Karpas-422 (cell line): ENCODE measurements at regions not wholly inside any gene's neighbourhood (a gene's known extent, or its start where the extent isn't known, plus 50 kb on each side); places are given as distances from the start of the nearest gene placed in this dataset.
A peak's percentile ranks its signal among the peaks of the same experiment; 100 is the strongest.

Experiments
- DNase-seq: peaks from one replicate; pipeline ENCODE4 v3.0.0-alpha.2; 2015
- H2AFZ ChIP-seq: fragments of 200-600 bp; sonication (generic); 2 replicates; pipeline ENCODE4 v1.6.1; 2014; ENCODE audit warnings: antibody characterized with exemption, low read length, mixed read lengths
- H3K27ac ChIP-seq: fragments of 200-600 bp; sonication (generic); 2 replicates; pipeline ENCODE4 v1.5.1; 2014; ENCODE audit warnings: mild to moderate bottlenecking, low read length, moderate library complexity
- H3K27me3 ChIP-seq: fragments of 200-600 bp; sonication (generic); 2 replicates; pipeline ENCODE4 v1.6.1; 2014; ENCODE audit warnings: low read length, mixed read lengths
- H3K36me3 ChIP-seq: fragments of 200-600 bp; sonication (generic); 2 replicates; pipeline ENCODE4 v1.6.1; 2014; ENCODE audit warnings: low read length, mixed read lengths; ENCODE audit not compliant: insufficient read depth
- H3K4me1 ChIP-seq: fragments of 200-600 bp; sonication (generic); 2 replicates; pipeline ENCODE4 v1.6.1; 2014; ENCODE audit warnings: mild to moderate bottlenecking, low read length, mixed read lengths
- H3K4me2 ChIP-seq: fragments of 200-600 bp; sonication (generic); 2 replicates; pipeline ENCODE4 v1.6.1; 2014; ENCODE audit warnings: low read length, low read depth, mild to moderate bottlenecking; ENCODE audit not compliant: poor library complexity, severe bottlenecking
- H3K4me3 ChIP-seq: fragments of 200-600 bp; sonication (generic); 2 replicates; pipeline ENCODE4 v1.5.1; 2014; ENCODE audit warnings: mild to moderate bottlenecking, antibody characterized with exemption, low read length, mixed read lengths
- H3K79me2 ChIP-seq: fragments of 200-600 bp; sonication (generic); 2 replicates; pipeline ENCODE4 v1.6.1; 2014; ENCODE audit warnings: mild to moderate bottlenecking, low read length, mixed read lengths
- H3K9ac ChIP-seq: fragments of 200-600 bp; sonication (generic); 2 replicates; pipeline ENCODE4 v1.6.0; 2014; ENCODE audit warnings: low read length
- H3K9me2 ChIP-seq: fragments of 200-600 bp; sonication (generic), shearing (Covaris generic); replicated peaks from 2 replicates; pipeline ENCODE4 v1.6.0; 2014; ENCODE audit warnings: mild to moderate bottlenecking, low read length, moderate library complexity; ENCODE audit not compliant: insufficient read depth
- H3K9me3 ChIP-seq: fragments of 300-700, 200-600 bp; sonication (generic); 2 replicates; pipeline ENCODE4 v1.6.1; 2014; ENCODE audit warnings: low read length, mixed read lengths
- H4K20me1 ChIP-seq: fragments of 200-600 bp; sonication (generic); 2 replicates; pipeline ENCODE4 v1.6.1; 2014; ENCODE audit warnings: mild to moderate bottlenecking, antibody characterized with exemption, low read length, low read depth; ENCODE audit not compliant: insufficient read depth

DNA sequence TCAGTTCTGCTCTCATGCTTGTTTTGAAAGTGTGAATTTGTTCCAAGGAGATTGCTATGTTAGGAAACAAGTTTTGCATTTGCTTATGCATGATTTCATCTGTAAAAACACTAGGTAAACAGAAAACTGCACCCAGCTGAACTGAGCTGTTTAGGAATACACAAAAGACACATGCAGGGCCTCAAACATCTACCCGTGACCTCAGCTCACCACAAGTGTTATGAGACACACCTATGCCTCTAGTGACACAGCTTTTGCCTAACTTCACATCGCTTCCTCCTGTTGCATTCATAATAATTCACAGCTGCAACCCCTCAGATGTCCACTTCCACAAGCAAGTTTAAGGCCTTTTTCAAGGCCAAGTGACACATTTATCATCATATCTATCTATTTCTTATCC is 98.0 kb upstream of the SLC24A3 start:
- no peak overlapping the region for H3K4me2 ChIP-seq
- H4K20me1 ChIP-seq = no peaks in the 10 kb centered on the region
- no peak overlapping the region for H2AFZ ChIP-seq
- peaks cover 18% of the 10 kb centered on the region for H3K4me1 ChIP-seq
- no peak overlapping the region for H3K4me3 ChIP-seq
- no peaks in the 10 kb centered on the region for H3K9me2 ChIP-seq
- no peak overlapping the region for H3K27ac ChIP-seq
- H3K9me3 ChIP-seq = no peaks in the 10 kb centered on the region
- H3K79me2 ChIP-seq = no peaks in the 10 kb centered on the region
- DNase-seq = no peak
- H3K9ac ChIP-seq = no peak overlapping the region
- no peaks in the 10 kb centered on the region for H3K36me3 ChIP-seq
- H3K27me3 ChIP-seq = no peaks in the 10 kb centered on the region

DNA sequence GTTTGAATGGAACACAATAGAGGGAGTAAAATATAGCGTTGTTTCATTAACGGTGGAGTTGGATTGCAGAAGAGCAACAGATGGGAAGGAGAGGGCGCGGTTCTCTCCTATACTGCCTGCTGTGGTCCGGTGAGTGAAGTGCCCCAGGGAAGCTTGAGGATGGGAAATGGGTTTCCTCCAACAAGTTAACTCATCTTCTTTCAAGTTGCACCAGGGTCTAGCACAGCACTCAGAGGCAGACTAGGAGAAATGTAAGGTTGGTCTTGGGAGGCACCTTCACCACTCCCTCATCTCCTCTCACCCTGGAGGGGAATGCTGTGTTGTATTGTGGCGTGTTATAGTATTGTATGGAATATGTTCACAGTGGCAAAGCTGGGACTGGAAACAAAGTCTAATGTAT is 96.9 kb upstream of the SLC24A3 start:
- no peaks in the 10 kb centered on the region for H3K27me3 ChIP-seq
- H3K27ac ChIP-seq = no peak overlapping the region
- H3K9me2 ChIP-seq = no peaks in the 10 kb centered on the region
- no peaks in the 10 kb centered on the region for H3K79me2 ChIP-seq
- H3K4me3 ChIP-seq = no peak overlapping the region
- no peak overlapping the region for H3K4me2 ChIP-seq
- DNase-seq = no peak
- H3K36me3 ChIP-seq = no peaks in the 10 kb centered on the region
- H2AFZ ChIP-seq = no peak overlapping the region
- peaks cover 18% of the 10 kb centered on the region for H3K4me1 ChIP-seq
- H3K9ac ChIP-seq = no peak overlapping the region
- no peaks in the 10 kb centered on the region for H4K20me1 ChIP-seq
- H3K9me3 ChIP-seq = no peaks in the 10 kb centered on the region

DNA sequence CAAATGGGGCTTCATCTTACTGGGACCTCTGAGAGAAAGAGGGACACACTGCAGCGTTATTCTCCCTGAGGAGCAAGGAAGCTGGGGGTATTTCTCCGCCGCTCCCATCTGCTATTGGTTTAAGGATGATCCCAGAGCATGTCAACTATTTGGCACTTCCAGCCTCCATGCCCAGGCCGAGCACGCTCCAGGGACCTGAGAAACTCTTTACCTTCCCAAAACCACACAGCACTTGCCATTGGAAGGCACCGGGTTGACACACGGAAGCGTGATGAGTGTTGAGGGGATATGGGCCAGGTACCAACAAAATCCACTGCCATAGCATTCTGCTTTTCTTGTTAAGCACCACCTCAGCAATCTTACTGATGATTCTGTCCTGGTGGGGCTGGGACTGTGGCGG is 92.4 kb upstream of the SLC24A3 start:
- H3K27me3 ChIP-seq = no peaks in the 10 kb centered on the region
- no peaks in the 10 kb centered on the region for H3K79me2 ChIP-seq
- H3K9me3 ChIP-seq = no peaks in the 10 kb centered on the region
- H4K20me1 ChIP-seq = no peaks in the 10 kb centered on the region
- H3K4me1 ChIP-seq = peaks cover 16% of the 10 kb centered on the region
- no peak overlapping the region for H3K4me2 ChIP-seq
- no peak for DNase-seq
- no peaks in the 10 kb centered on the region for H3K9me2 ChIP-seq
- no peak overlapping the region for H3K4me3 ChIP-seq
- no peaks in the 10 kb centered on the region for H3K36me3 ChIP-seq
- H3K27ac ChIP-seq = no peak overlapping the region
- H3K9ac ChIP-seq = no peak overlapping the region
- no peak overlapping the region for H2AFZ ChIP-seq

DNA sequence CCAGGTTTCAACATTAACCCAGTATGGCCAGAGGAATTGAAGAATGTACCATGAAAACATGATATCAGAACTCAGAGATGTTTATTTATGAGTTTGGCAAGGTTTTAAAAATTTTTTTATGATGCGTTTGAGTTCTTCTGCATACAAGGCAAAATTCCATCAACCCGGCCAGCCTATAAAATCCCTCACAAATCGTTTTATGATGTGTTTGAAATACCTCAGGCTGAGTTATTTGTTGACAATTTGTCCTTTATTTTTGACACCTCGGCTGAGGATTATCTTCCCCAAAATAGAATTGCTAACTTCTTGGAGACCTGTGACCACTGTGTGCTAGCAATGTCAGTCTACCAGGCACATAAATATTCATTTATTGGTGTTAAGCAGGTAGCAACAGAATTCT is 91.9 kb upstream of the SLC24A3 start:
- peaks cover 14% of the 10 kb centered on the region for H3K4me1 ChIP-seq
- H3K9ac ChIP-seq = no peak overlapping the region
- no peak overlapping the region for H3K4me2 ChIP-seq
- no peaks in the 10 kb centered on the region for H4K20me1 ChIP-seq
- no peaks in the 10 kb centered on the region for H3K9me3 ChIP-seq
- no peak overlapping the region for H3K27ac ChIP-seq
- H3K27me3 ChIP-seq = no peaks in the 10 kb centered on the region
- no peaks in the 10 kb centered on the region for H3K36me3 ChIP-seq
- no peaks in the 10 kb centered on the region for H3K79me2 ChIP-seq
- no peak overlapping the region for H3K4me3 ChIP-seq
- DNase-seq = no peak
- H3K9me2 ChIP-seq = no peaks in the 10 kb centered on the region
- no peak overlapping the region for H2AFZ ChIP-seq

DNA sequence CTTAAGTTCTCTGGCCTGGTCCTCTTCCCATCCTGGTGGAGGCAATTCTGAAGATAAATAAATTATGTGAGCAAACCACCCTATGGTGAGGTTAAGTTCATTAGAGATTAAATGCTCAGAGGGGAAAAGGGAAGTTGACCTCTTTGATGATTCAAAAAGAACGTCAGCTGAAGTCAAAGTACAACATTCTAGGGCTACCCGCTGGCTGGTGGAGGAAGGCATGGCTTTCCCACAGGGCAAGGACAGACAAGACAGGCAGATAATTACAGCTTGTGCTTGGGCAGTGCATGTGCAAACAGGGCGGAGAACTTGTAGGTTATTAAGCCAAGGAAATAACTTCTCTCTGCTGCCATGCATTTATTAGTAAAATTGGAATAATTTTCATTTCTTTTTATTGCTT is 91.0 kb upstream of the SLC24A3 start:
- DNase-seq = no peak
- H2AFZ ChIP-seq = no peak overlapping the region
- no peaks in the 10 kb centered on the region for H4K20me1 ChIP-seq
- no peak overlapping the region for H3K9ac ChIP-seq
- no peaks in the 10 kb centered on the region for H3K36me3 ChIP-seq
- no peaks in the 10 kb centered on the region for H3K9me3 ChIP-seq
- no peaks in the 10 kb centered on the region for H3K27me3 ChIP-seq
- H3K9me2 ChIP-seq = no peaks in the 10 kb centered on the region
- H3K79me2 ChIP-seq = no peaks in the 10 kb centered on the region
- peaks cover 14% of the 10 kb centered on the region for H3K4me1 ChIP-seq
- no peak overlapping the region for H3K4me2 ChIP-seq
- H3K27ac ChIP-seq = no peak overlapping the region
- no peak overlapping the region for H3K4me3 ChIP-seq

DNA sequence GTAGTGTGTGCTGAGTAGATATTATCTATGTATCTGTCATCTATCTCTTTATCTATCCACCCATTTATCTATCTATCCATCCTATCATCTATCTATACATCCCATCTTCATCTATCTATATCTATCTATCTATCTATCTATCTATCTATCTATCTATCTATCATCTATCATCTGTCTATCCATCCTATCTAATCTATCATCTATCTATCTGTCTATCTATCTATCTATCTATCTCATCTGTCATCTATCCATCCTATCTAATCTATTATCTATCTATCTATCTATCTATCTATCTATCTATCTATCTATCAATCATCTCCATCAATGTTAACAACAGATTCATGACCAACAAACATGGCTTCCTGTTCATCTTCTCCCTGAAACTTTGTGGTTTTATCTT is 90.5 kb upstream of the SLC24A3 start:
- H3K9ac ChIP-seq = no peak overlapping the region
- no peak for DNase-seq
- H3K4me1 ChIP-seq = peaks cover 14% of the 10 kb centered on the region
- H3K9me3 ChIP-seq = no peaks in the 10 kb centered on the region
- no peaks in the 10 kb centered on the region for H3K27me3 ChIP-seq
- H3K4me3 ChIP-seq = no peak overlapping the region
- no peak overlapping the region for H2AFZ ChIP-seq
- no peaks in the 10 kb centered on the region for H3K79me2 ChIP-seq
- H4K20me1 ChIP-seq = no peaks in the 10 kb centered on the region
- H3K27ac ChIP-seq = no peak overlapping the region
- H3K9me2 ChIP-seq = no peaks in the 10 kb centered on the region
- no peak overlapping the region for H3K4me2 ChIP-seq
- H3K36me3 ChIP-seq = no peaks in the 10 kb centered on the region

GRCh38 chr20:19122395-19122794 is 90.0 kb upstream of the SLC24A3 start:
- Histone ChIP-seq H3K4me3 (no peak overlapping the region), H3K9me3 (no peaks in the 10 kb centered on the region), H2AFZ (peak overlapping the region; percentile 23; the same call in 1 of the 2 replicates), H3K9me2 (no peaks in the 10 kb centered on the region), H3K27ac (no peak overlapping the region), H3K9ac (no peak overlapping the region), H3K36me3 (no peaks in the 10 kb centered on the region), H3K27me3 (no peaks in the 10 kb centered on the region), H3K4me1 (peaks cover 14% of the 10 kb centered on the region), H3K79me2 (no peaks in the 10 kb centered on the region), H4K20me1 (no peaks in the 10 kb centered on the region), H3K4me2 (no peak overlapping the region)
- peak; percentile 51 for DNase-seq

DNA sequence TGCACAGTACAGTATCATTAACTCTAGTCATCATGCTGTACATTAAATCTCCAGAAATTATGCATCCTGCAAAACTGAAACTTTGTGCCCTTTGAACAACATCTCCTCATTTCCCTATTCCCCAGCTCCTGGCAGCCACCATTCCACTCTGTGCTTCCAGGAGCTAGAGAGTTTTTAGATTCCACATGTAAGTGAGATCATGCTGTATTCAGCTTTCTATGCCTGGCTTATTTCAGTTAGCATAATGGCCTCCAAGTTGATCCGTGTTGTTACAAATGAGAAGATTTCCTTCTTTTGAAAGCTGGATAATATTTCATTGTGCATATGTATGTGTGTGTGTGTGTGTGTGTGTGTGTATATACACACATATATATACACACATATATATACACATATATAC is 86.9 kb upstream of the SLC24A3 start:
- no peak overlapping the region for H2AFZ ChIP-seq
- H3K27me3 ChIP-seq = no peaks in the 10 kb centered on the region
- H3K4me1 ChIP-seq = peaks cover 29% of the 10 kb centered on the region
- H3K4me2 ChIP-seq = no peak overlapping the region
- no peaks in the 10 kb centered on the region for H3K79me2 ChIP-seq
- H3K9me3 ChIP-seq = no peaks in the 10 kb centered on the region
- H3K36me3 ChIP-seq = no peaks in the 10 kb centered on the region
- no peaks in the 10 kb centered on the region for H3K9me2 ChIP-seq
- no peaks in the 10 kb centered on the region for H4K20me1 ChIP-seq
- H3K27ac ChIP-seq = no peak overlapping the region
- H3K4me3 ChIP-seq = no peak overlapping the region
- H3K9ac ChIP-seq = no peak overlapping the region
- DNase-seq = no peak

- H3K9me3 ChIP-seq = no peaks in the 10 kb centered on the region
- no peak overlapping the region for H2AFZ ChIP-seq
- no peak overlapping the region for H3K4me2 ChIP-seq
- H3K9me2 ChIP-seq = no peaks in the 10 kb centered on the region
- H3K4me1 ChIP-seq = peaks cover 30% of the 10 kb centered on the region
- H3K27ac ChIP-seq = no peak overlapping the region
- no peak for DNase-seq
- H3K9ac ChIP-seq = no peak overlapping the region
- H3K36me3 ChIP-seq = no peaks in the 10 kb centered on the region
- H4K20me1 ChIP-seq = no peaks in the 10 kb centered on the region
- H3K79me2 ChIP-seq = no peaks in the 10 kb centered on the region
- H3K27me3 ChIP-seq = no peaks in the 10 kb centered on the region
- H3K4me3 ChIP-seq = no peak overlapping the region
Measured at GRCh38 chr20:19129306-19129705, 83.1 kb upstream of the SLC24A3 start.
